ENCODE measurements at regions not wholly inside any gene's neighbourhood (a gene's known extent, or its start where the extent isn't known, plus 50 kb on each side); places are given as distances from the start of the nearest gene placed in this dataset.

GRCh38 chr4:89363786-89364185, 56.2 kb upstream of the GPRIN3 start:
- no peak for DNase-seq (ENCODE audit: low read depth)

GRCh38 chr4:89358935-89359638, 51.5 kb upstream of the GPRIN3 start:
- DNase-seq (ENCODE audit: low read depth): no peak

GRCh38 chr4:89357787-89358186, 50.2 kb upstream of the GPRIN3 start:
- DNase-seq (ENCODE audit: low read depth): no peak
